Transverse colon (tissue), 4 donors: ENCODE measurements at regions not wholly inside any gene's neighbourhood (a gene's known extent, or its start where the extent isn't known, plus 50 kb on each side); places are given as distances from the start of the nearest gene placed in this dataset.

Source experiments
- CTCF ChIP-seq, 5 experiments: fragments of 200-600 bp in 3 of 5; fragments of 450-650 bp in 2 of 5; sonication (generic) in 3 of 5; IDR thresholded peaks; 1 replicate in 2 of 5; 2 replicates in 3 of 5; pipeline ENCODE4 v1.5.1; 2016 to 2017; ENCODE audit warnings: antibody characterized with exemption in 5 of 5, inconsistent platforms in 3 of 5, mild to moderate bottlenecking in 2 of 5, moderate library complexity in 1 of 5
- POLR2A ChIP-seq: fragments of 450-650 bp; IDR thresholded peaks from one replicate; pipeline ENCODE4 v1.6.1; 2016; ENCODE audit warnings: antibody characterized with exemption, mild to moderate bottlenecking, moderate library complexity
- POLR2AphosphoS5 ChIP-seq, 3 donors: sonication (generic); formaldehyde crosslinking; IDR thresholded peaks; one replicate each; pipeline ENCODE4 v1.6.1; 2016; ENCODE audit warnings: antibody characterized with exemption in 3 of 3

- TF ChIP-seq POLR2AphosphoS5 (IDR thresholded peaks at IDR 0.05) (no peak), CTCF (IDR thresholded peaks at IDR 0.05) (no peak), POLR2A (no peak)
These were observed 469.1 kb upstream of the MAP3K7 start for GRCh38 chr6:91055959-91056358.
